HG02981 (cell line): ENCODE measurements at regions not wholly inside any gene's neighbourhood (a gene's known extent, or its start where the extent isn't known, plus 50 kb on each side); places are given as distances from the start of the nearest gene placed in this dataset.

Source experiments
- ATAC-seq: cut with Tn5 transposase; IDR thresholded peaks from one replicate; pipeline ENCODE4 v1.9.1; 2021; ENCODE audit warnings: mild to moderate bottlenecking, moderate library complexity; ENCODE audit not compliant: unreplicated experiment

DNA sequence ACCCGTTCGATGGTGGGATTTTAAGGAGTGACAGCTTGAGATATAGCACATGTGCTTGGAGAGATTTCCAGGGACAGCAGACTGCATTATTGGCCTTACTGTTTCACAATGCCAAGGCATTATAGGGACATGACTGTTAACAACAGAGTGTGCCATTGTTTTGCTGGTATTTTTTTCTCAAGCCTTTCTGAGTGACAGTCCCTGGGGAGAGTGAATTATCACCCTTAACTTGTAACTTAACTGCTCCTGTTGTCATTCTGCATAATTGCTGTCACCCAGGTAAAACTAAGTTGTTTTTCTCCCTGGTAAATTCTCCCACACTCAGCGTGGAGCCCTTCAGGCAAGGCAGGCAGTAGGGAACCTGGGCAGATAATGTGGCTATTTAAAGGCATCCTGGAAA lies 989.2 kb upstream of the LCORL start:
- no peak for ATAC-seq

DNA sequence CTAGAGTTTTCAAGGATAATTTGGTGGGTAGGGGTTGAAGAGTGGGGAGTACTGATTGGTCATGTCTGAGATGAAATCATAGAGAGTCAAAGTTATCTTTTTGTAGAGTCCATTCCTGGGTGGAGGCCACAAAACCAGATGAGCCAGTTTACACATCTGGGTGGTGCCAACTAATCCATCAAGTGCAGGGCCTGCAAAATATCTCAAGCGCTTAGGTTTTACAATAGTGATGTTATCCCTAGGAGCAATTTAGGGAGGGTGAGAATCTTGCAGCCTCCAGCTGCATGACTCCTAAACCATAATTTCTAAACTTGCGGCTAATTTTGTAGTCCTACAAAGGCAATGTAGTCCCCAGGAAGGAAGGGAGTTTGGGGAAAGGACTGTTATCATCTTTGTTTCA lies 988.3 kb upstream of the LCORL start:
- no peak for ATAC-seq

DNA sequence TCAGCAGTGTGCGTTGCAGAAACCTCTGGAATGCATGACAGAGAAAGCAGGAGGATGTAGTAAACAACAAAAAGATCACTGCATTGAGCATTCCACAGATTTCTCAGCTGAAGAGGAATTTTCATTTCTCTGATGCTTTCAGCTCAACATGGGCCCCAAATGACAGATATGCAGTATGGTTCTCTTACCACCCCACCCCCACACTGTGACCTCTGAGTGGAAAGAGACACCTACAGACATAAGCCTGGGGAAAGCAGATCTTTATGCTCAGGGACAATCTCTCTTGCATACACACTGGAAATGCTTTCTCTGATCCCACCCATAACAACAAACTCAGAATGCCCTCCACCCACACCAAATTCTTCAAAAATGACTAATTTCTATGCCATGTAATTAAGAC lies 983.7 kb upstream of the LCORL start:
- no peak for ATAC-seq

DNA sequence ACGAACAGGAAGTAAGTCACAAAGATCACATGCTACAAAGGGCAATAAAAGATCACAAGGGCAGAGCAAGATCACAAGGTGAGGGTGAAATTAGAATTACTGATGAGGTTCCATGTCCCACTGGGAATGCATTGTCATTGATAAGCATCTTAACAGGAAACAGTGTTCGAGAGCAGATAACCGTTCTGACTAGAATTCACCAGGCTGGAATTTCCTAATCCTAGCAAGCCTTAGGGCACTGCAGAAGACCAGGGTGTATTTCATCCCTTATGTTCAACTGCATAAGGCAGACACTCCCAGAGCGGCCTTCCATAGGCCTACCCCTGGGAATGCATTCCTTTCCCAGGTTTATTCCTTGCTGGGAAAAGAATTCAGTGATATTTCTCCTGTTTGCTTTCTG lies 980.6 kb upstream of the LCORL start:
- ATAC-seq, result no peak

DNA sequence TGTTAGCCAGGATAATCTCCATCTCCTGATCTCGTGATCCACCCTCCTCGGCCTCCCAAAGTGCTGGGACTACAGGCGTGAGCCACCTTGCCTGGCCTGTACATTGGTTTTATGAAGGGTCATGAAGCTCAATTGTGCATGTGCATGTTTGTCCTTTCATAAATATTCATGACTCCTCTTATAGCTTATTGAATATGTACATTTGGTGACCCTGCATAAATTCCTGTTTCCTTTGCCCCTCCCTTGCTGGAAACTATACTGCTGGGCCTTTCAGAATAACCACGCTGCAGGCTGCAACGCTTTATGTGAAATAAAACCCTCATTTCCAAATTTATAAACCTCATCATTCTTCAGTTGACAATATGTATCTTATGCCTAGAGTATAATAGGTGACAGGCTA lies 978.0 kb upstream of the LCORL start:
- no peak for ATAC-seq

DNA sequence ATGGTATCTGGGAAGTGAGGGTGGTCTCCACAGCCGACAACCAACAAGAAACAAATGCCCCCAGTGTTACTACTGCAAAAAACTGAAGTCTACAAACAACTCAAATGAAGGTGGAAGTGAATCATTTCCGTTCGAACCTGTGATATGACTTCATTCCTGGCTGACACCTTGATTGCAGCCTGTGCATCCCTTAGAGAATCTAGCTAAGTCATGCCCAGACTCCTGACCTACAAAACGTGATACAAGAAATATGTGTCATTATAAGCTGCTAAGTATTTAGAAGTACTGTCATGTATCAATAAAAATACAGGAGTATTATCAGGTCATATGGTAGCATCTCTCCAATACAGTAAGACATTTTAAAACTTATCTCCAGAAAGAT lies 959.7 kb upstream of the LCORL start:
- ATAC-seq, result no peak

DNA sequence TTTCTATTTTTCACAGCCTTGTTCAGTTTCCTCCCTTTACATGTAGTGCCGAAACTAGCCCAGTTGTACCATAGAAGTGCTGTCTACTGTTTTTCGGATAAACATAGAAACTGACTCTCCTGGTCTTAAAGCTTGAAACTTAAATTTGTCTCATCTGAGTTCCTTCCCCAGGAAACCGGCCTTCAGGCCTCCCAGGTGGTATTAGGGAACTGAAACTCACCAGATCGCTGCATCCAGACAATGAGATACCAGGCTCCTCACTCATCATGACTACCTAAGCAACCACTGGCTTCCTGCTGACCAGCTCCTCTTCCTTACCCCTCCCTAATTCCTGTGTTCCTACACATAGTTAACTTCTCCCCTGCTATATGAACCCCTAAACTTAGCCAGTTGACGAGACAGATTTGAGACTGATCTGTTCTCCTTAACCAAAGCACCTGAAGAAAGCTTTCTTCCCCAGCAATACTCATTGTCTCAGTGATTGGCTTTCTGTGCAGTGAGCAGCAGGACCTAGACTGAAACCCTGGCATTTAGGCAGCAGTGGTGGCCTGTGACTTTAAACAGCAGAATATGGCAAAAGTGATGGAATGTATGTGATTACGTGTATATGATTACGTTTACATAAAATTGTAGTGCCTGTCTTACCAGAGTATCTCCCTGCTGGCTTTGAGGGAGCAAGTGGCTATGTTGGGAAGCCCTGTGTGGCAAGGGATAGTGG lies 959.1 kb upstream of the LCORL start:
- peak; percentile 94 for ATAC-seq

DNA sequence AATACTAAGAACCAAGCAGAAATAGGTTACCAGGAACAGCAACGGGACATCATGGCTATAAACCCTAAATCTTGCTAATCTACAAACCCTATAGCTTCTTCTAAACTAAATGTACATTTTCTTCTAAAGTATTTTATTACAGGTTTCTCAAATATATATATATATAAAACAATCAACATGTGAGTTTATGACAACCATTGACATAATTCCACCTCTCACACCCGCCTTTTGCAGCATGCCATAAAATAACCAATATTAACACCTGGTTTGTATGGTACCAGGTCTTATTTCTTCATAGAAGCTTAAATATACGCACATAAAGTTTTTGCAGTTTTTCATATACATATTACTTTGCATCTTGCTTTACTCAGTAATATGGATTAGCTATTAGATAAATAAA lies 955.3 kb upstream of the LCORL start:
- ATAC-seq, result no peak

DNA sequence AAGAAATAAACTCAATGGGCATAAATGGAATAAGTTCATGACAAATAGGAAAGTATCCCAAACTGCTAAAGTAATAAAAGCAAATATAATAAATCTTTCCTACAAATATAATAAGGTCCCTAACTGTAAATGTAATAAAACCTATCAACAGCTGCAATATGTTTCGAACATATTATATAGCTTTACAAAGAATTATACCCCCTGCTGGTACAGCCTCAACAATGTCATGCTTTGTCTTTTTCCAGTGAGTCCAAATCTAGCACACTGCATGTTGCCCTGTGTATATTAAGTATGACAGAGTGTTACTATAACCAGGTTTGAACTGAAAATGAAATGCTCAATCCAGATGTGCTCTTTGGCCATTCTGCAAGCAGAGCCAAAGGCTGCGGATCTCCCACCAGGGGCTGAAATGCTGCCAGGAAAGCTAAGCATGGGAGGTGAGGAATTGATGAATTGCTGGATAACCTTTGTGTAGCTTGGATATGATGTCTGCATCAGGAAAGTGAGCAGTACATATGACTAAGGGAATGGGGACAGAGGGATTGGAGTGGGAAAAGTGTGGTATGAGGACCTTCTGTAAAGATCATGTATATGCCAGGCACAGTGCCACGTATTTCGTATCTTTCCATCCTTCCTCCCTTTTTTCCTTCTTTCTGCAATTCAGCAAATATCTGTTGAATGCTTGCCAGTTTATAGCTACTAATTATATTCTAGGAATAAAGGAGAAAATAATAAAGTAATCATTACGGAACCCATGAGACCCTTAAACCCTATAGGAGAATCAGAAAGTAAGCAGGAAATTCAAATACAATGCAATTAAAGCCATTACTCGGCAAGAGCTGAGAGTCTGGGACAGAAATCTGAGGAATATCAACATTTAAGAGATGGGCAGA lies 954.6 kb upstream of the LCORL start:
- ATAC-seq, result no peak

DNA sequence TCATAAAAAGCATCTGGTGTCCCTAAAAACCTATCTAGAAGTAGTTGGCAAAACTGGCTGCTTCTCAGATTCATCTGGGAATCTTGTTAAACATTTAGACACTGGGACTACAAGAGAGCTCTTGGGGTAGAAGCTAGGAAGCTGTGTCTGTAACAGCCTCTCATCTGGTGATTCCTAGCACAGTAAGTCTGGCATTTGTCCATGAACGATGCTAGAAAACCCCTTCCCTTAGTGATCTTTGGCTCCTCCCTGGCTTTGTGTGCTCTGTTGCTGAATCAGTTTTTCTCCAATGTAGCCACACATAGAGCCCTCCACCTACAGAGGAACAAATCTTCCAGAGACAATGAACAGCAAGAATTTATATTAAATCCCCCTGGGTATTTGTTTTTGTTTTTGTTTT lies 951.7 kb upstream of the LCORL start:
- ATAC-seq, result no peak

DNA sequence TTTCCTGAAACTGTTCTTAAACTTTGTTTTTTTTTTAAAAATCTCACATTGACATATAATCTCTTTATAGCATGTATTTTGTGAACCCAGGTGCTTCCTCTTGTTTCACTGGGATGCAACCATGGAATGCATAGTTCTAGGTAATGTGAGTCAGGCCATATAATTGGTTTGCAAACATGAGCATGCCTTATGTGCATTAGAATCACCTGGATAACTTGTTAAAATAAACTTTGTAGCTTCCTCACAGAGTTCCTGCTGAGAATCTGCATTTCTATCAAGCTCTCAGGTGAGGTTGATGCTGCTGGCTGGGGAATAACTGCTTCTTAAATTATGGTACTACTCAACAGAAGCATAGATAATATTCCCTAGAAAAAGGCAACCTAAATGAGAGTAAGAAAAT lies 940.3 kb upstream of the LCORL start:
- no peak for ATAC-seq

DNA sequence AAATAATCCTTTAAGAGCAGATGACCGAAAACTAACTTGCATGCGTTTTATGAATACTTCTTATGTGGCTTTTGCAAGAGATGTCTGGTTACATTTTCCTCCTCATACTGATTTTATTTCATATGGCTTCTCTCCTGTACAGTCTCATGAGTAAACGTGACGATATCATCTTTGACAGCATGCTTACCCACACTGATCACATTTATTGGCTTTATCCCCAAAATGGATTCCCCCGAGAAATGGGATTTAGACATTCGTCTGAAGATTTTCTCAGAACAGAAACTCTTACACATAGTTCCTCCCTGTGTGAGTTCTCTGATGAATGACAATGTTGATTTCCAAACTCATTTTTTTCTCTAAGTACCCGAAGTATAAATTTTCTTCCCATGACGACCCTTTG lies 939.7 kb upstream of the LCORL start:
- no peak for ATAC-seq

DNA sequence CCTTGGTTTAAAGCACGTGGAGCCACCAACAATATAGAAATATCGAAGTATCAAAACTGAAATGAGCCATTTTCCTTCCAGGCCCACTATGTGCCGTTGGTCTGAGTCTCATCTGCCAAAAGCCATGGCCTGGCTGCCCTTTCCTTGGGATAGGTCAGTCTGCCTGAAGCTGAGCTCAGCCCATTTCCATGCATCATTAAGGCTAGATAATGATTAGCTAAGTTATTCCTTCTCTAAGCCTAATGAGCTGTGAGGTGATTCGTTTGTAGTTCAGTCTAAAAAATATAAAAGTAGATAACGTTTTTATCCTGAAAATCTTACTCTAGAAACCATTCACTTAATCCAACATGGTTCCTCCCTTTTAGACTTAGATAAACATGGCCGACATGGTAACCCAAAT lies 936.2 kb upstream of the LCORL start:
- no peak for ATAC-seq

DNA sequence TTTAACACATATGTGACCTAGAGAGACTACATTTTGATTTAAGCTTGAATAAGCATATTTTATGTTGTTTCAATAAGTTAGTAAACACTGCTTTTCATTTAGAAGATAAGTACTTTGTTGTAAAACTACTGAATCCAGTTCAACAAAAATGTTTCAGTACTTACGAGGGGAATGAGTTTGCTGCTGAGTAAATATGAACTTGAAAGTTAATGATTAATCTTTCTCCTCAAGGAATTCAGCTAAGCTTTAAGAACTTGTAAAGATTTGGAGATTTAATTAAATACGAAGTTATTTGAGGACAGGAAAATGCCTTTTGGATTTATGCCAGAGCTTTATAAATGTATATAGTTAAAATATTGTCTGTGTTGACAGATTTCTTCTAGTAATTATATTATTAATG lies 933.0 kb upstream of the LCORL start:
- ATAC-seq, result no peak

DNA sequence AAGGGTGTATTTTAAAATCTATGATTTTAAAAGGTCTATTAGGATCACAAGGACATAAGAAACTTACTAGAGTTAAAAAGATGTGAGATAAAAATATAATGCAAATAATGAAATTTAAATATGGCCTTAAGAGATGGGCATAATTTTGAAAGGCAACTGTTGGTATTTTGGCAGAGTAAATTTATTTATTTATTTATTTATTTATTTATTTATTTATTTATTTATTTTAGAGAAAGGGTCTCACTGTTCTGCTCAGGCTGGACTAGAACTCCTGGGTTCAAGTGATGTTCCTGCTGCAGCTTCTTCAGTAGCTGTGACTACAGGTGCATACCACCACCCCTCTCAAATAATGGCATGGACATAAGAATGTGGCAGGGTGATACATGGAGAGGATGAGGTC lies 932.1 kb upstream of the LCORL start:
- ATAC-seq, result no peak

DNA sequence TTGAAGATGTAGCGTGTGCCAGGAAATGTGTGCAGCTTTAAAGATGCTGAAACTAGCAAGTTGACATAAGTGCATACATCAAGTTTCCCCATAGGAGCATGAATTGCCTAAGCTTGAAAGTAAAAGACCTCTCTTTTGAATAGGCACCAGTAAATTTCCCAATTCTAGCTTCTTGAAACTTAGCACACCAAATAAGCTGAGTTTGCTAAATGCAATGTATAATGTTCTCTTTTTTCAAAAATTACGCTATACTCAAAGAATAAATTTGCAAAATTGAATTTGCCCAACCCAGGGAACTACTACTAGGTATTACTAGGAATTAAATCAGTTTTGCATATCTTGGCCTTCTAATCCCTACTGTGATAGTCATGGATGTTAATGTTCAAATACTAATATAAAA lies 923.9 kb upstream of the LCORL start:
- no peak for ATAC-seq

DNA sequence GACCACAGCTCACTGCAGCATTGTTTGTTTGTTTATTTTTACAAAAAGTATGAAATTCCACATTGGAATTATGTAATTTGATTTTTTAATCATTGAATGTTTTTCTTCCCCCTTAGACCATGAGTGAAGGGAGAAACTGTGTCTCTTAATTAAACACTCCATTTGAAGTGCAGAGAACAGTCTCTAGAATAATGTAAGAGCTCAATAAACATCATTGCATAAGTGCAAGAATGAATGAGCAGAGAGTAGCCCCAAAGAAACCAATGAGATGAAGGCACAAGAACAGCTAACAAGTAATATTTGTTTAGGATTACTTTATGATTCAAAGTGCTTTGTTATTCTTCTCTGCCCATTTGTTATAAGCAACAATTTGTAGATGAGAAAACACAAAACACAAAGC lies 921.3 kb upstream of the LCORL start:
- ATAC-seq, result no peak

DNA sequence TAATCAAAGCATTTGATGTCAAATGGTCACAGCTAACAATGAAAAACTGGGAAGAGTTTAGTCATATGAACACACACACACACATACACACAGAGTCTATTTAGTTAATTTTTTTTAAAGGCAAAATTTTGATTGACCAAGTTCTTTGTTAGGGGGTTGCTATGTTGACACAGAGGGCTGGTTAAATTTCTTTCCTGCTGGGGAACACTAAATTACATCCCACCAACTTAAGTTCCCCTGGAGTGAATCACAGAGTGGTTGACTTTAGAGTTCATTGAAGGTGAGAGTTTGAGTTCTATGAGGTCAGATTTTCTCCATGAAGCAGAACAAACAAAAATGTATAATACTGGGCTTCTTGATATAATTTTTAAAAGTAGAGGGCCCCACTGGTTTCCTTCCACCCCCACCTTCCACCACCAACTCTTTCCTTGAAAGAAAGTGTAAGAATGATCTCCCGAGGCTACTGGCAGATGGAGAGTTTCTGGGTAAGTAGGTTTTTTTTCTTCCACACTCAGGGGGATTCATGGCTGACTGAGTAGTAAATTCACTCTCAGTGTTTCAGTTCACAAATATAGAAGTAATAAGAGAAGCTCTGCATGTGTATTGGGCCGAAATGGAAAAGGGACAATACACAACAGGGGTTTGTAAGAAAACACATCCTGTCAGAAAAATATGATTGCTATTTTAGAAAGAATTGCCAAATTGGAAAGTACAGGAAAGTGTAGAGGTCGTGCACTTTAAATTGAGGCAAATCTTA lies 917.0 kb upstream of the LCORL start:
- no peak for ATAC-seq

DNA sequence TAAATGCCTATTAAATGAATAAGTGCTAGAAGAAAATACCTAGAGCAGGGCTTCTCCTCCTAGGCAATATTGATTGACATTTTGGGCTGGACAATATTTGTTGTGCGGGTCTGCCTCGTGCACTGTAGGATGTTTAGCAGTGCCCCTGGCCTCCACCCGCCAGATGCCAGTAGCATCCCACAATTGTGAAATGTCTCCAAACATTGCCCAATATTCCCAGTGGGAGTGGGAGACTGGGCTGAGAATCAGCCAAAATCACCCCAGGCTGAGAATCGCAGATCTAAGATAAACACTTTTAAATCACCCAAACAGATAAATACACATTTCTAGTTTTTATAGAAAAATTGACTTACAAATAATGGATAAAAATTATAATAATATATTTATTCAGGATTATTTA lies 916.2 kb upstream of the LCORL start:
- ATAC-seq, result no peak

DNA sequence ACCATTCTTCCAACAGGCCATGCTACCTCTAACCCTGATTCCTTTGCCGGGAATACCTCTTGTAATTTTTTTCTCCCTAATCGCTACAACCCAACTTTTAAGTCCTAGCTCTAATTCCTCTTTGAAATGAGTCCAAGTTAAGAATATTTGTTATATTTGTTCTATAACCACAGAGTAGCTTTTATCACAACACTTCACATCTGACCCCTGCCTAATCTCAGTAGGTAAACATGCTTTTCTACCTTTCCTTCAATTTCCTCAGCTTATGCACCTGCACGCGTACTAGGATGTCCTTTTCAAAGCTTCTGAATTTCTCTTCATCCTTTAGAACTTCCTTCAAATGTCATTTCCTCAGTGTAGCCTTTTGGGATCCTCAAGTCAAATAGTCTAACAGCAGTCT lies 915.5 kb upstream of the LCORL start:
- ATAC-seq, result no peak

DNA sequence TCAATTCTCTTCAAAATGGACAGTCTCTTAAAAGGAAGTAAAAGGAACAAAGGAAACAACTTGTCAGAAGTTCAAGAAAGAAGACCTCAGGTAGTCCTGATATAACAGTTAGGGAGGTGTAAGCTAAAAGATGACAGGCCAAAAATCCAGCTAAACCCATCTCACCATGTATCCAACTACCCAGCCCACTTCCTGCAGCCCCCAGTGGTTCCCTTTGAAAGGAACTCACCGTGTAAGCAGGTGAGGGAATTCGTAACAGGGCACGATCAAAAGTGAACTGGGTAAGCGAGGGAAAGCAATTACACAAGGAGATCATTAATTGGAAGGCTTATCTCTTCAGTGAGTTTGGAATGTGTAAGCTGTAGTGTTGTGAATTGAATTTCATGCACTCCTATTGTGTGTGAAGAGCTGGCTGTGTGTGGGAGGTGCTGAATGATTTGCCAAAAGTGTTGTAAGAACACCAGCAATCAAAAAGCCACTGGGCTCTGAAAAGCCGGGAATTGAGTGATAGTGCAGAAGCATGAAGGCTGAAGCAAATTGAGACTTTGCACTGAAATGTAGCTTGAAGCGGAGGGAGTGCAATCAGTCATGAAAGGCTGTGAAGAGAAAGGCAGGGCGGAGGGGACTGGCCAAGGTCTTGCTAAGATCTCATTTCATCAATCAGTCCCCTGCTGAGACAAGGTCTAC lies 914.2 kb upstream of the LCORL start:
- no peak for ATAC-seq
